ENCODE measurements at regions not wholly inside any gene's neighbourhood (a gene's known extent, or its start where the extent isn't known, plus 50 kb on each side); places are given as distances from the start of the nearest gene placed in this dataset.

- Histone ChIP-seq H3K27me3 (replicated peaks; ENCODE audit: control insufficient read depth, insufficient read depth, low read length) (no peaks in the 10 kb centered on the region), H3K36me3 (ENCODE audit: control insufficient read depth, insufficient read depth, low read length) (no peaks in the 10 kb centered on the region), H3K4me3 (replicated peaks; ENCODE audit: low read depth, low read length) (no peak overlapping the region)
- TF ChIP-seq CTCF (IDR thresholded peaks at IDR 0.05; ENCODE audit: insufficient read depth, low read length, poor library complexity, severe bottlenecking) = no peak
- DNase-seq (ENCODE audit: extremely low read depth, insufficient read length) = no peak
These were observed 50.3 kb upstream of the ZFR start for GRCh38 chr5:32494827-32495226.
